ENCODE measurements at regions not wholly inside any gene's neighbourhood (a gene's known extent, or its start where the extent isn't known, plus 50 kb on each side); places are given as distances from the start of the nearest gene placed in this dataset.

DNA sequence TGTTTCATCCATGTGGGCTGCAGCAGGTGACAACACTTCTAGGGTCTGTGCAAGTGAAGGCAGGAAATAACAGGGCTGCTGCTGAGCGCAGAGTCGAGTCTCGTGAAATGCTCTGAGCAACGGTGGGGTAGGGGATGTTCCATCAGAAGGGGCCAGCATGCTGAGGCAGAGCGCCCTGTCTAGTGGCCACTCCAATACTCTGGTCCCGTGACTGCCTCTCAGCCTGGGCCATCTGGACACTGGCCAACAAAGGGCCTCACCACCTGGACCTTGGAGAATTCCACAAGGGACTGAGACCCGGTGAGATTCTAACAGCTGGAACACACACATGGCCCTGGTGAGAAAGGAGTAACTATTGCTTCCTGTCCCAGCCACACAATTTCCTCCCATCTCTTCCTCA lies 375.7 kb downstream of the SHANK2 start:
- TF ChIP-seq CTCF (IDR thresholded peaks at IDR 0.05) = no peak

GRCh38 chr11:70877151-70877550 lies 375.2 kb downstream of the SHANK2 start:
- no peak for TF ChIP-seq CTCF (IDR thresholded peaks at IDR 0.05)

- no peak for TF ChIP-seq CTCF (IDR thresholded peaks at IDR 0.05)
These were observed 374.0 kb downstream of the SHANK2 start for GRCh38 chr11:70878366-70878765.

- TF ChIP-seq CTCF (IDR thresholded peaks at IDR 0.05) = no peak
These were observed 372.6 kb downstream of the SHANK2 start for GRCh38 chr11:70879601-70880285.

- no peak for TF ChIP-seq CTCF (IDR thresholded peaks at IDR 0.05)
These were observed 372.0 kb downstream of the SHANK2 start for GRCh38 chr11:70880416-70880815.

GRCh38 chr11:70881948-70882715 lies 370.2 kb downstream of the SHANK2 start:
- TF ChIP-seq CTCF (IDR thresholded peaks at IDR 0.05) = no peak

DNA sequence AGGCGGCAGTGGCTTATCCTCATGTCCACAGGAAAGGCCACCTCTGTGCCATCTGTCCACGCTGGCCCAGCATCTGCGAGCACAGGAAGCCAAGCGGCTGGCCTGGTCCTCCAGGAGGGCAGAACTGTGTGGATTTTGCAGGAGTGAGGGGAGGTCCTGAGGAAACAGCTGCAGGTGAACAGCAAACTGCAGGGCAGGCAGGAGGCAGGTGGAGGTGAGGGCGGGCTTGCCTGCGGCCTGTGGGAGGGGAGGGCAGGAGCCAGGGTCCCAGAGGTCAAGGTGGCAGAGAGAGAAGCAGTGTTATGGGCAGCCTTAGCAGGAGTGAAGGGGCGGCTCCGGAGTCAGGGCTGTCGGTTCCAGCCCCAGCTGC lies 369.7 kb downstream of the SHANK2 start:
- no peak for TF ChIP-seq CTCF (IDR thresholded peaks at IDR 0.05)

Data from LNCAP (cell line).